ENCODE measurements at regions not wholly inside any gene's neighbourhood (a gene's known extent, or its start where the extent isn't known, plus 50 kb on each side); places are given as distances from the start of the nearest gene placed in this dataset.

- H3K27ac ChIP-seq (ENCODE audit: low read length), result no peak overlapping the region
- no peaks in the 10 kb centered on the region for H3K79me2 ChIP-seq (ENCODE audit: low read length)
- H3K36me3 ChIP-seq (replicated peaks; ENCODE audit: insufficient read depth, low read length), result no peaks in the 10 kb centered on the region
- H4K20me1 ChIP-seq (ENCODE audit: insufficient read depth, low read length), result no peaks in the 10 kb centered on the region
- H3F3A ChIP-seq (ENCODE audit: insufficient read depth, low read length), result no peaks in the 10 kb centered on the region
- no peak for TF ChIP-seq EZH2 (optimal IDR thresholded peaks at IDR 0.05; ENCODE audit: low read depth, low read length)
- TF ChIP-seq EZH2phosphoT487 (IDR thresholded peaks at IDR 0.05; ENCODE audit: low read length), result no peak
- no peak for TF ChIP-seq CTCF (IDR thresholded peaks at IDR 0.05; ENCODE audit: low read length)
- no peaks in the 10 kb centered on the region for H3K9me2 ChIP-seq (replicated peaks; ENCODE audit: insufficient read depth, low read length)
- no peak overlapping the region for H3K4me3 ChIP-seq (ENCODE audit: low read length)
- no peaks in the 10 kb centered on the region for H3K27me3 ChIP-seq (replicated peaks; ENCODE audit: insufficient read depth, low read length)
- no peaks in the 10 kb centered on the region for H3K4me1 ChIP-seq (ENCODE audit: low read length)
- no peak for DNase-seq
- H2AFZ ChIP-seq (ENCODE audit: low read length), result no peak overlapping the region
- H3K9me3 ChIP-seq (replicated peaks; ENCODE audit: insufficient read depth, low read length), result no peaks in the 10 kb centered on the region
- no peak overlapping the region for H3K4me2 ChIP-seq (ENCODE audit: low read depth, low read length)
- no peak overlapping the region for H3K9ac ChIP-seq (ENCODE audit: low read length)
These were observed 562.7 kb downstream of the TRIML1 start for GRCh38 chr4:188701952-188702351.

- H3K27ac ChIP-seq (ENCODE audit: low read length), result no peak overlapping the region
- DNase-seq, result no peak
- H3K4me2 ChIP-seq (ENCODE audit: low read depth, low read length), result no peak overlapping the region
- H3K36me3 ChIP-seq (replicated peaks; ENCODE audit: insufficient read depth, low read length), result no peaks in the 10 kb centered on the region
- H3K27me3 ChIP-seq (replicated peaks; ENCODE audit: insufficient read depth, low read length), result no peaks in the 10 kb centered on the region
- H3K4me3 ChIP-seq (ENCODE audit: low read length), result no peak overlapping the region
- H3F3A ChIP-seq (ENCODE audit: insufficient read depth, low read length), result no peaks in the 10 kb centered on the region
- H3K79me2 ChIP-seq (ENCODE audit: low read length), result no peaks in the 10 kb centered on the region
- H4K20me1 ChIP-seq (ENCODE audit: insufficient read depth, low read length), result no peaks in the 10 kb centered on the region
- H3K9me2 ChIP-seq (replicated peaks; ENCODE audit: insufficient read depth, low read length), result no peaks in the 10 kb centered on the region
- no peak overlapping the region for H3K9ac ChIP-seq (ENCODE audit: low read length)
- H2AFZ ChIP-seq (ENCODE audit: low read length), result no peak overlapping the region
- TF ChIP-seq EZH2 (optimal IDR thresholded peaks at IDR 0.05; ENCODE audit: low read depth, low read length) (no peak), EZH2phosphoT487 (IDR thresholded peaks at IDR 0.05; ENCODE audit: low read length) (no peak), CTCF (IDR thresholded peaks at IDR 0.05; ENCODE audit: low read length) (no peak)
- H3K9me3 ChIP-seq (replicated peaks; ENCODE audit: insufficient read depth, low read length), result no peaks in the 10 kb centered on the region
- H3K4me1 ChIP-seq (ENCODE audit: low read length), result no peaks in the 10 kb centered on the region
These were observed 565.0 kb downstream of the TRIML1 start for GRCh38 chr4:188704288-188704687.

- Histone ChIP-seq H3K36me3 (replicated peaks; ENCODE audit: insufficient read depth, low read length) (no peaks in the 10 kb centered on the region), H3K27me3 (replicated peaks; ENCODE audit: insufficient read depth, low read length) (no peaks in the 10 kb centered on the region), H3K4me3 (ENCODE audit: low read length) (no peak overlapping the region), H3K9ac (ENCODE audit: low read length) (no peak overlapping the region), H4K20me1 (ENCODE audit: insufficient read depth, low read length) (no peaks in the 10 kb centered on the region), H3F3A (ENCODE audit: insufficient read depth, low read length) (no peaks in the 10 kb centered on the region), H3K4me1 (ENCODE audit: low read length) (no peaks in the 10 kb centered on the region), H3K4me2 (ENCODE audit: low read depth, low read length) (no peak overlapping the region), H3K9me3 (replicated peaks; ENCODE audit: insufficient read depth, low read length) (no peaks in the 10 kb centered on the region), H3K79me2 (ENCODE audit: low read length) (no peaks in the 10 kb centered on the region), H3K9me2 (replicated peaks; ENCODE audit: insufficient read depth, low read length) (no peaks in the 10 kb centered on the region), H2AFZ (ENCODE audit: low read length) (no peak overlapping the region), H3K27ac (ENCODE audit: low read length) (no peak overlapping the region)
- no peak for DNase-seq
- TF ChIP-seq CTCF (IDR thresholded peaks at IDR 0.05; ENCODE audit: low read length) (no peak), EZH2phosphoT487 (IDR thresholded peaks at IDR 0.05; ENCODE audit: low read length) (no peak), EZH2 (optimal IDR thresholded peaks at IDR 0.05; ENCODE audit: low read depth, low read length) (no peak)
These were observed 567.8 kb downstream of the TRIML1 start for GRCh38 chr4:188707036-188707435.
